ENCODE measurements at regions not wholly inside any gene's neighbourhood (a gene's known extent, or its start where the extent isn't known, plus 50 kb on each side); places are given as distances from the start of the nearest gene placed in this dataset.

DNA sequence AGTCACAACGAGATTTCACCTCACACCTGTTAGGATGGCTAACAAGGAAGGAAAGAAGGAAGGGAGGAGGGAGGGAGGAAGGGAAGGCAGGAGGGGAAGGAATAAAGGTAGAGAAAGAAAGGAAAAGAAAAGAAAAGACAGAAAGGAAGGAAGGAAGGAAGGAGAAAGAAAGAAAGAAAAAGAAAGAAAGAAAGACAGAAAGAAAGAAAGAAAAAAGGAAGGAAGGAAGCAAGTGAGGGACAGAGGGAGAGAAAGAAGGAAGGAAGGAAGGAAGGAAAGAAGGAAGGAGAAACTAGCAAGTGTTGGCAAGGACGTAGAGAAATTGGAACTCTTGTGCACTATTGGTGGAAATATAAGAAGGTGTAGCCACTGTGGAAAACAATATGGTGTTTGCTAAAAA is 52.2 kb downstream of the CCDC185 start:
- DNase-seq (ENCODE audit: low spot score), result no peak

DNA sequence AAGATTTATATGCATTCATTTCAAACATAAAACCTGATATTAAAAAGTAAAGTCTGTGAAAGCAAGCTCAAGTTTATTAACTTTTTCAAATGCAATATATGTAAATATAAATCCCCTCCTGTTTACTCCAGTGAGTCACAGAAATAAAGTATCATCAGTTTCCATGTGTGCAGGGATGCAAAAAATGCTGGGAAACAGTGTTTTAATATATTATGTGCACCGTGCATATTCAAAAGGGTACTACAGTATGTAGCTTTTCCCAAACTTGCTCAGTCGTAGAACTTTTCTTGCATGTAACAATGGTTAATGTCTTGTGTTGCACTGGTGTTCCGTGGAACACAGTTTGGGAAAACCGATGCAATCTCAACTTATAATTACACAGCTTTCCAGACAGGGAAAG is 60.7 kb downstream of the CCDC185 start:
- DNase-seq (ENCODE audit: low spot score), result no peak

DNA sequence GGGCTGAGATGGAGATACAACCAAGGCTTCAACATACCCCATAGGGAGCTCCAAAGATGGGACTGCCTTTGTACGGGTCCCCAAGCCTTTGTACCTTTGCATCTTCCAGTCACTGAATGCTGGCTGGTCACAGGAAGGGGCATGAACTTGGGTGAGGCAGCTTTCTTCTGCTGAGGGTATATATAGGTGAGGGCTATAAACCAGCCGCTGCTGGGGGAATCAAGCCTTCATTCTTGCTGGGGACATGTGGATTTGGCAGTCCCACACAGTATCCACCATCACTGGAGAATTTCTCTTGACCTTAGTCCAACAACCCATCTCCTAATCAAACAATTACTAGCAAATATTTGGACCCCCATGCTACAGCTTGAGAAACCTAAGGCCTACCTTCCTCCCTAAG is 61.7 kb downstream of the CCDC185 start:
- no peak for DNase-seq (ENCODE audit: low spot score)

DNA sequence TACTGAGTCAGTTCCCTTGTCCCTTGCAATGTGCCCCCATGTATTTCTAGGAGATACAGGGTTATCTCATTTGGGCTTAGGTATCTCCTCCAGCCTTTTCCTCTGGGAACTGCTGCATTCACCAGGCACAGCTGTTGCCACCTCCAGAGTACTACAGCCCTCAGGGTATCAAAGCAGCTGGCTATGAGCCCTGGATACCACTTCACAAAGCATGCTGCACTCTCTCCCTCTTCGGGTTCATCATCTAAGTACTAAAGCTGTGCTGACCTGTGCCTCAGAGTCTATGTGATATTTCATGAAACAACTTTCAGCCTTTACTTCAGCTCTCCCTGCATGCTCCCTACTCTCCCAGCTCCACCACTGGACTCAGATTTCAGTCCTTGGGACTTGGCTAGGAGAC is 62.3 kb downstream of the CCDC185 start:
- DNase-seq (ENCODE audit: low spot score), result no peak

DNA sequence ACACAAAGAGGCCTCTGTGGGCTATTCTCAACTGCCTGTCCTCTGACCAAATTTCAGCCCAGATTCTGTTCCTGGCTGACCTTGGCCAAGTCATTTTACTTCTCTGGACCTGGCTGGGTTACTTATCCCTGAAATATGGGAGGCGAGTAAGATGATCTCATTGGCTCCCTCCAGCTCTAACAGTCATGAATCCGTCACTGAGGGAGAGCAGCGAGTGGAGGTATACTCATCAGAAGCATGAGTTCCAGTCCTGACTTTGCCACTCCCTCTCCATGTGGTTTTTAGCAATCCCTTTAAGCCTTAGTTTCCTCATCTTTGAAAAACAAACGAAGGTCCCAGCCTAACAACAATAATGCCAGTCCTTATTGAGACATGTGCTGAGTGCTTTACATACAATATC is 63.5 kb downstream of the CCDC185 start:
- no peak for DNase-seq (ENCODE audit: low spot score)

DNA sequence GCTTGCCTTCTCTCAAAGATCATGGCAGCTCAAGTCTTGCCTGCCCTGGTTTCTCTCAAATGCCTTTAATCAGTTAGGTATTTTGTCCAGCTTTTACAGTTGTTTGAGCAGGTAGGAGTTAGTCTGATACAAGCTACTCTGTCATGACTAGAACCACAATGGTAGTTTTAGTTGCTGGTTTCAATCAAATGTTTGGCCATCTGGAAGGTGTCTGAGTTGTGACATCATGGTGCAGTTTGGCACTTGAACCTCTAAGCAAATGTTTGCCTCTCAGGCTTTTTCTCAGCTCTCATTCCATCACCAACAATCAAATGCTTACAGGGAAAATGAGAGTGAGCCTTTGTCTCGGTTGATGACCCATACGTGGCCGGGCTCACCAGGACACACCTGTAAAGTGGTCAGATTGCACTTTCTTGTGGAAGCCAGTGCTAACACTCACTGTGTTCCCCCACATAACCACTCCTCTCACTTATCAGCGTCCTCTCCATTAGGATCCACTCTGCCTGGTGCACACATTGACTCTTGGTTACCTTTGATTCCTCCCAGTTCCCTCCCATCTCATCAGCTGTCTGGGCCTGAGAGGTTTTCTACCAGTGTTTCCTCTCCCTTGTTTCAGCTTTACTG is 67.5 kb downstream of the CCDC185 start:
- no peak for DNase-seq (ENCODE audit: low spot score)

DNA sequence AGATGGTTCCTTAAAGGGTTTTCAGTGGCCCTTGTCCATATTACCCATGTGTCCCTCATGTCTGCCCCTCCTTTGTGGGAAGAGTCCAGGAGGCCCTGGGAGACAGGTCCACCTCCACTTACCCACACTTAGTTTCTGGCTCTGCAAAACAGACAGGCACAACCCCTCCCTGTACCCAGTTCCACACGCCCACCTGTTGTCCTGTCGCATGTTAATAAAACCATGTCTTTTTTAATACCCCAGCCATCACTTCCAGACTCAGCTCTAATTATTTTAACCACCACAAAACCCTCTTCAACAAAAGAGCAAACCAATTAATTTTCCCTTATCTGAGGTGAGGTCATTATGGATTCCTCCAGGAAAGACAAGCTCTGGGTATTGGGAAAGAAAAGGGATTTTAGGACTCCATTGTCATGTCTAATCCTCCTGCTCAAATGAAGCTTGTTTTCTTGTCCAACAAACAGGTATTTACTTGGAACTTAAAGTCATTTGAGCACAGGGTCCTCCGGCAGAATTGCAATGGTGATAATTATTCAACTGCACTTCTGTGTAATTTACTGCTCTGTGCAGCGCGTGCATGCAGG is 68.9 kb downstream of the CCDC185 start:
- DNase-seq (ENCODE audit: low spot score), result no peak

DNA sequence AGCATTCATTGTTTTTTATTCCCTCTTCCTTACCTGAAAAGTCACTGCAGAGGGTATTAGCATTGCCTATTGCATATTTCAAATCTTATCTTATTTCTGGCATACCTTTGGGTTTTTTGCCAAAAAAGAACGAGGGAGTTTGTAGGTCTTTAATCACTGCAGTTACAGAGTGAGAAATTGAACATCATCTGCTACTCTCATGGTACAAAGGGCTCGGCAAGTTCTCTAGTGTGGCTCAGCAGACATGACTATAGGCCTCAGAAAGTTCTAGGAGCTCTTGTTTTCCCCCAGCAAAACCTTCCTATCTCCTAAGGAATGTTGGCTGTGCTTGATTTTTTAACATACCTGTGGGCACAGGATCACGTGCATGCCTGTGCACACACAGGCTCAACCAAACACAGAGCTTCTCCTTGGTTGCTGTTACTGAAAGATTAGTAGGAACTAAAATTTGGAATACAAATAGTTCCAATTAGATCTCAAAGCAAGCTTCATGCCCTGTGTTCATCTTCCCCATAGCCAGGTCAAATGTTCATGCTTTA is 69.7 kb downstream of the CCDC185 start:
- no peak for DNase-seq (ENCODE audit: low spot score)

DNA sequence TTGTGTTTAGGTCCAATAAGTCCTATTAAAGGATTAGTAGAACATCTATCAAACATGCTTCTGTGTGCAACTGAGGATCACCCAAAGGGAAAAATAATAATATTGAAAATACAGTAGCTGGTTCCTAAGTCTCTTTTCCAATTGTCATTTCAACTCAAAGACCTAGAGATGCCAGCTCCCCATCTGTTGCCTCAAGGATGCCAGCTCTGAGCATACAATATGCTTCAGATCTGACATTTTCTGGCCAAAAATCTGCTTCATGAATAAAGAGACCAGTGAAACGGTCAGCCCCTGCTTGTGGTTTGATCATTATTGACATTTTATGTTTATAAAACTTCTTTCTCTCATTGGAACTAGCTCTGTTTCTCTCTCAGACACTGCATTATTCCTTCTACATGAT is 72.9 kb downstream of the CCDC185 start:
- no peak for DNase-seq (ENCODE audit: low spot score)

DNA sequence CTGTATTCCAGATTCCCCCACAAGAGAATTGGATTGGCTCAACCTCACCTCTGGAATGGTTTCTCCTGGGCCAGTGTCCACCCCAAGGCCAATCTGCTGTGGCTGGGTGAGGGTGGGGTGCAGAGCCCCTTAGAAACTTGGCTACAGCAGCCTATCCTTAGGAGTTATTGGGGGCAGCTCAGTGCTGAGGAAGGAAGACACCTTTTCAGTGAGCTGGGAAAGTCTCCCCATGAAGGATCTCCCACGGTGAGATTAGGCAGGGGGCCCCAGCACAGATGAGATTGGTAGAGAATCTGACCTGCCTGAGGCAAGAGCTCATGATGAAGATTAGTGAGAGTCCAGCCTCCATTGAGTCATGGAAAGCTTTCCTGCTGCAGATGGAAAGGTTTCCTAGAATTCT is 78.4 kb downstream of the CCDC185 start:
- DNase-seq (ENCODE audit: low spot score), result no peak

DNA sequence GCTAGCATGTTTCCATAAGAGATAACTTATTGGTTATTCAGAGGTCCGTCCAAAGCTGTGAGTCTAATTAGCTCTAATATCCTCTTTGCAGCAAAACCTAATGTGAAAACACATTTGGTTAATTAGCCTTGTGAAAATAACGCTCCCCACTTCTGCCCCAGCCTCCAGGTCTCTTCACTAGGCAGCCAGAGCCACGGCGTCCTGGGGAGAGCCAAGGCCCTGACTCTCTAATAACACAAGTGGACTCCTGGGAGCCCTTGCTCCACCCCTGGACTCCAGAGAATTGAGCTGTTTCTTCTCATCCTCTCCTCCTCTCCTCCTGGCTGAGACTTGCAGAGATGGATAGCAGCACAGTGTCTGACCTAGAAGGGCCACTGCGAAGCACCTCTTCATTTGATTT is 78.8 kb downstream of the CCDC185 start:
- no peak for DNase-seq (ENCODE audit: low spot score)

DNA sequence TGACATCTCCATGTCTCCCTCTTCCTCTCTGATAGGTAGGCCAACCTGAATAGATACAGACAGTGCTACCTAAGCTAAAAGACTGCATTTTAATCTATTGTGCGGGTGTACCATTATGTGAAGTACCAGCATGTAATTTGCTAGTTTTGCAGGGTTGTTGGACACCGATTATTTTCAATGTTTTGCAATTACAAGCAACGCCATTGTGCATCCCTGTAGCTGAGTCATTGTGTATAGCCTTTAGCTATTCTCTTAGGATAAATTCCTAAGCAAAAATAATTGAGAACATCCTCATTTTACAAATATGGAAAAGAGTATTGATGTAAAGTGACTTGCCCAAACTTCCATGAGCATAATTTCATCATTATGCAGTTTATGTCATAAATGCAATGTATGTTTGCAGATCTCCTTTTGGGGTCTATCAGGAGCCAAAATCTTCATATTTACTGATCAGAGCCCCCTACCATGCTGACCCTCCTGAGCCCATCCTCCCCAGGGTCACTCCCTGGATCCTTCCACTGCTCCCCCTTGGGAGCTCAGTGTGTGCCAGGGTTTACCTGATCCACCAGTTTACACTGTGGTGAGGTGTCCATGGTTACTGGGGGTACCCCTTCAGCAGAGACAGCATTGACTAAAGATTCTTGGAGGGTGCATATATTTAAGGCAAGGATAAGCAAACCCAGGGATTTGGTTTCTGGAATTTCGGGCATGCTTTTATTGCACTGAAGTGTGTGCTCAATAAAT is 80.6 kb downstream of the CCDC185 start:
- DNase-seq (ENCODE audit: low spot score), result no peak

DNA sequence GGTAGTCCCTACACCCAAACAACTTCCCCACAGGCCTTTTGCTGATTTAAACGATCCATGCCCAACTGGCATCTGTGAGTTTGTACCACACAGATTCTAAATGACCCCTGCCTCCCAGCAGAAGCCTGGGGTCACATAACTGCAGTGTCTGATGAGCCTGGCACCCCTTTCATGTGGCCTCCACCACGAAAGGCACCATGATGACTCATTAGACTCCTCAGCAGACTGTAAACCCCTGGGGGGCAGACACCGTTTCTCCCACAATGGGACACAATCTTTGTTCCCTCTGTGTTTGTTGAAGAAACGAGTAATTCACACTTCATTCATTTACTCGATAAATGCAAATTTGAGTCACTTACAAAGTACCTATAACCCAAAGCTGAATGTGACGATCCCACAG is 81.6 kb downstream of the CCDC185 start:
- DNase-seq (ENCODE audit: low spot score), result no peak

DNA sequence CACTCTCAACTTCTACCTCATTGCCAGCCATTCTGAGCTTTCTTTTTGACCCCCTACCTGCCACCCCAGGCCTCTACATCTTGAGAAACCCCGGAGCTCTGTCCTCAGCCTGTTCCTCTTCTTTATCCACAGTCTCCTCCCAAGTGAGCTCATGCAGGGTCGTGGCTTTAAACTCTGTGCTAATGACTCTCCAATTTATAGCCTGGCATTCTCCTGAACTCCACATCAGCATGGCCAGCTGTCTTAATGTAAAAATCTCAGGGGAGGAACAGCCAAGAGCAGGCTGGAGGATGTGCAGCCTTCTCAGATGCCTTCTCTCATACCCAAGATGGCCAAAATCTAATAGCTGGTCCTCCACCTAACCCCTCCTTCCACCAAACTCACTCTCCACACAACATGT is 84.2 kb downstream of the CCDC185 start:
- DNase-seq (ENCODE audit: low spot score), result no peak

DNA sequence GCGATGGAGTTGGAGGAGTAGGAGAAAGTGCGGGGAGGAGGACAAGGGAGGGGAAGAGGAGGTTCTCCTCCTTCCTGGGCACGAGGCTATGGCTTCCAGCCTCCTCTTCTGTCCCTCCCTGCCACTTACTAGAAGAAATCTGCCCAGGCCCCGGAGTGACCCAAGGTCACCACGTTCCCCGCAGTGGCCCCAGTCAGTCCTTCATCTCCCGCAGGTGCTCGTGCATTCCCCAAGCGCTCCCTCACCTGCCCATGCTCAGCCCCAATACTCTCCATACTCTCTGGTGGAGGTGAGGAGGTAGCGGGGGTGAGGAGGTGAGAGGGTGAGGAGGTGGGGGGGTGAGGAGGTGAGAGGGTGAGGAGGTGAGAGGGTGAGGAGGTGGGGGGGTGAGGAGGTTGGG is 85.4 kb downstream of the CCDC185 start:
- DNase-seq (ENCODE audit: low spot score), result no peak

DNA sequence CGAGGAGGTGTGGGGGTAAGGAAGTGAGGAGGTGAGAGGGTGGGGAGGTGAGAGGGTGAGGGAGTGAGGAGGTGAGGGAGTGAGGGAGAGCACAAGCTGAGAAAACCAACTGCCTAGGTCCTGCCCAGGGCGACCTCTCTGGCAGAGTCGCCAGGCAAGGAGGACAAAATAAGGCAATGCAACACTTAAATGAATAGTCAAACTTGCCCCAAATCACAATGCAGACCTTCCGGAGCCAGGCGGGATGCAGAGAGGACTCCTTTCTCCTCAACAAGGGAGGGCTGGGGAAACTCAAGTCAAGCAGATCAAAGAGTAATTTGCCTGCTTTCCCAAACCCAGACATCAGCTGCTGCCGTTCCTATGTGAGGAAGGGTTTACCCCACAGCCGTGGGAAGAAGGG is 86.0 kb downstream of the CCDC185 start:
- DNase-seq (ENCODE audit: low spot score), result no peak

DNA sequence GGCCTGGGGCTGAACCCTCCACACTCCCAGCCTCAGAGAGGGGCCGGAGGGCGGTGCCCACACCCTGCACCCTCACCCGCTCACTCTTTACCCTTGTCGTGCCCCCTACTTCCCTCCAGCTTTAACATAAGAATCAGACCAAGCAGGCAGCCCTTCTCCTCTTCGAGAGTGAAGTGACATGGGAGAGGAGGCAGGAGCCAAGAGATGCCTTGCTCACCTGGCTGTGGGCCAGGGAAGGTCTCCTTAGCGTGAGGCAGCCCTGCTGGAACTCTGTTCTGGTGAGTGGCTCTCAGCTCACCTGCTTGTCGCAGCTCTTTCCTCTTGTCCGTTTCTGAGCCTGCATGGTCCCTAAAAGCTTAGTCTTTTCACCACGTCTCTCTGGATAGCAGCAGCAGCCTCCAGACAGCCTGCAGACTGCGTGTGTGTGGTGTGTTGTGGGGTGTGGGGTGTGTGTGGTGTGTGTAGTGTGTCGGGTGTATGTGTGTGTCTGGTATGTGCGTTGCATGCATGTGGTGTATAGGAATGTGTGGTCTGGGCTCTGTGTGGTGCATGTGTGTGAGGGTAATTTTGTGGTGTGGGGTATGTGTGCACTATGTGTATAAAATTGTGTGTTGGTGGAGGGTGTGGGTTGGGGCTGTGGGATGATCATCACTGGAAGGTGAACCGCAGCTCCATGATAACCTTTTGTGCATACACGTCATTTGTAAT is 86.7 kb downstream of the CCDC185 start:
- DNase-seq (ENCODE audit: low spot score), result no peak

DNA sequence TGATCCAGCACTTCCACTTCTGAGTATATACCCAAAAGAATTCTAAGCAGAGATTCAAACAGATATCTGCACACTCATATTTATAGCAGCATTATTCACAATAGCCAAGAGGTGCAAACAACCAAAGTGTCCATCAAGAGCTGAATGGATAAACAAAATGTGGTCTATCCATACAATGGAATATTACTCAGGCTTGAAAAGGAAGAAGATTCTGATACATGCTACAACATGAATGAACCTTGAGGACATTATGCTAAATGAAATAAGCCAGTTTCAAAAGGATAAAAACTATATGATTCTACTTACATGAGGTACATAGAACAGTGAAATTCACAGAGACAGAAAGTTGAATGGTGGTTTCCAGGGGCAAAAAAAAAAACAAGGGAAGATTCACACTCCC is 88.9 kb downstream of the CCDC185 start:
- DNase-seq (ENCODE audit: low spot score), result no peak

DNA sequence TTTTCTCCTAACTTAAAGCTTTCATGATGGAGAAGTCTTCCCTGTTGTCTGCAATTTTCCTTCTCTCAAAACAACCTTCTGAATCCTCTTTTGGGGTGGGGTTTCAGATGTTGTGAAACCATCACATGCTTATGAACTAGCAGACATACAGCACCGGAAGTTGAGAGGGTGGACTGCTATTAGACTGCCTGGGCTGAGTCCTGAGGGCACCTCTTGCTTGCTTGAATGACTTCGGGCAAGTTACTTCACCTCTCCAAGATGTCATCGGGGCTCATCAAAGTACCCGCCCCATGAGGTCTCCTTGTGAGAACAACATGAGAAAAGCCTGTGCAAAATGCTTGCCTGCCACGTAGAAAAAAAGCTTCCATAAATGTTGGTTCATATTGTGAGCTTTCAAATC is 89.6 kb downstream of the CCDC185 start:
- DNase-seq (ENCODE audit: low spot score), result no peak

DNA sequence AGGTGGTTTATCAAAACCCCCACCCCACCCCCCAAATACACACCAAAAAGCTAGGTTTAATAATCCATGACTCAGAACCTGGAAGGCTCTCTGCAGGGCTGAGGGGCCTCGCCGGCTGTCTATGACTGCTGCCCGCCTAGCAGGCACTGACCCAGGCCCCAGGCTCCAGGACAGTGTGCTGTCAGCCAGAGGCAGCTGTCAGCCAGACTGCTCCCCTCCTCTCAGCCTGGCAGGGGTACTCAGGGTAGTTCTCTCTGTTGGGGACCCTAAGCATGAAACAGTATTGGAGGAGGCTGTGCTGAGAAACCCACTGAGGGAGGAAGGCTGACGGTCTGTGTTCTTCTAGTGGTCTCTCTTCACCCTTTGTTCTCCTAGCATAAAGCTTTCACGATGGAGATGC is 90.3 kb downstream of the CCDC185 start:
- DNase-seq (ENCODE audit: low spot score), result no peak

DNA sequence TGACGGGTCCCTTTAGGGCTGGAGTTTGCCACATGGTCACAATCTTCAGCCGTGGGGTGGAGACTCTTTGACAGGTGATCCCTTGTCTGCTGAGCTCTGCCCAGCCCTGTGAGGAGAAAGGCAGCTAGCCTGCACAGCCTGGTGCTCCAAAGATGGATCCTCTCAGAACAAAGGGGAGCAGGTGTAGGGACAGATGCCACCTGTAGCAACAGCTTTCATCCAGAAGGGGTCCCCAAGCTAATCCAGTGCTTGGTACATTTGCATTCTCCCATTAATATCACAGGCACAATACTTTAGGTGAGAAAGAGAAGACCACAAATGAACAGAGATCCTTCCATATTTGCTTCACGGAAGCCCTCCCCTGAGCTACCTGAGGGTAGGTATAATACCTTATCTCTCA is 93.2 kb downstream of the CCDC185 start:
- DNase-seq (ENCODE audit: low spot score), result peak; percentile 8

DNA sequence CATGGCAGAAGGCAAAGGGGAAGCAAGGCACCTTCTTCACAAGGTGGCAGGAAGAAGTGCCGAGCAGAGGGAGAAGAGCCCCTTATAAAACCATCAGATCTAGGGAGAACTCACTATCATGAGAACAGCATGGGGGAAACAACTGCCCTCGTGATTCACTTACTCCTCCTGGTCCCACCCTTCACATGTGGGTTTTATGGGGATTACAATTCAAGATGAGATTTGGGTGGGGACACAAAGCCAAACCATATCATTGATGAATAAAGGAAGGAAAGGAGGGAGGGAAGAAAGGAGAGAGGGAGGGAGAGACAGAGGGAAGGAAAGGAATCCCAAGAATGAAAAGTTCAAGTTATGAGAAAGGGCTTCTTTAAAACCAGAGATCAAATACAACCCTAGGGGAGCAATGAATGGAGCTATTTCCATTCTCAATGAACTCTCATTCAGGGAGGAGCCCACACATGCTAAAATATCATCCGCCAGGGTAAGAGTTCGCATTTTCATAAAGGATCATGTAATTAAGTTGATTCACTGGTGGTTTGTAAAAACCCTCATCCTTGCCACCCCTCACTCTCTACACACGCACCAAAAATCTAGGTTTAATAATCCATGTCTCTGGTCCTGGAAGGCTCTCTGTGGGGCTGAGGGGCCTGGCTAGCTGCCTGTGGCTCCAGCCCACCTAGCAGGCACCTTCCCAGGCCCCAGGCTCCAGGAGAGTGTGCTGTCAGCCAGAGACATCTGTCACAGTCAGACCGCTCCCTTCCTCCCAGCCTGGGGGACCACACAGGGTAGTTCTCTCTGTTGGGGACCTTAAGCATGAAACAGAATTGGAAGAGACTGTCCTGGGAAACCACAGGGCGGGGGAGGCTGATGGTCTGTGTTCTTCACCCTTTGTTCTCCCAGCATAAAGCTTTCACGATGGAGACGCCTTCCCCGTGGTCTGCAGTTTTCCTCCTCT is 94.0 kb downstream of the CCDC185 start:
- DNase-seq (ENCODE audit: low spot score), result no peak
